ENCODE measurements at regions not wholly inside any gene's neighbourhood (a gene's known extent, or its start where the extent isn't known, plus 50 kb on each side); places are given as distances from the start of the nearest gene placed in this dataset.

GRCh38 chr17:69900101-69900500 lies 174.9 kb upstream of the KCNJ16 start:
- WGBS, 3 donors, result 91 to 96% (median 93%) methylated on average over 3 of the region's 3 CpGs
- TF ChIP-seq EP300 (IDR thresholded peaks at IDR 0.05) (no peak), POLR2A (IDR thresholded peaks at IDR 0.05) (no peak), CTCF (IDR thresholded peaks at IDR 0.05) (no peak)
- H3K27me3 ChIP-seq, result no peaks in the 10 kb centered on the region
- H3K4me3 ChIP-seq, result no peak overlapping the region
- H3K9me3 ChIP-seq, result no peaks in the 10 kb centered on the region
- DNase-seq, result no peak
- intact Hi-C loops (cut with DNase I), result no loop called here
- peaks cover 3% of the 10 kb centered on the region for H3K4me1 ChIP-seq (ENCODE audit: insufficient read depth)
- no peak overlapping the region for H3K27ac ChIP-seq
- no peaks in the 10 kb centered on the region for H3K36me3 ChIP-seq

GRCh38 chr17:69900829-69901228 lies 174.2 kb upstream of the KCNJ16 start:
- intact Hi-C loops (cut with DNase I), result no loop called here
- H3K4me1 ChIP-seq (ENCODE audit: insufficient read depth), result peaks cover under 1% of the 10 kb centered on the region
- no peak overlapping the region for H3K4me3 ChIP-seq
- H3K27ac ChIP-seq, result no peak overlapping the region
- H3K36me3 ChIP-seq, result no peaks in the 10 kb centered on the region
- H3K27me3 ChIP-seq, result no peaks in the 10 kb centered on the region
- H3K9me3 ChIP-seq, result no peaks in the 10 kb centered on the region
- 60 to 79% (median 74%) methylated on average over 8 of the region's 8 CpGs for WGBS, 3 donors
- TF ChIP-seq EP300 (IDR thresholded peaks at IDR 0.05) (no peak), POLR2A (IDR thresholded peaks at IDR 0.05) (no peak), CTCF (IDR thresholded peaks at IDR 0.05) (no peak)
- DNase-seq, result no peak

GRCh38 chr17:69906306-69906705 lies 168.7 kb upstream of the KCNJ16 start:
- no peak overlapping the region for H3K4me3 ChIP-seq
- H3K9me3 ChIP-seq, result no peaks in the 10 kb centered on the region
- H3K27me3 ChIP-seq, result no peaks in the 10 kb centered on the region
- peaks cover 3% of the 10 kb centered on the region for H3K4me1 ChIP-seq (ENCODE audit: insufficient read depth)
- no peak for DNase-seq
- no peak for TF ChIP-seq POLR2A (IDR thresholded peaks at IDR 0.05)
- no peak for TF ChIP-seq EP300 (IDR thresholded peaks at IDR 0.05)
- no peak for TF ChIP-seq CTCF (IDR thresholded peaks at IDR 0.05)
- H3K36me3 ChIP-seq, result no peaks in the 10 kb centered on the region
- intact Hi-C loops (cut with DNase I), result no loop called here
- 94 to 97% (median 96%) methylated on average over 4 of the region's 4 CpGs for WGBS, 3 donors
- no peak overlapping the region for H3K27ac ChIP-seq

- DNase-seq, result peak in 2 of 5 donors; percentile 30 to 46
- Histone ChIP-seq H3K9me3 (no peaks in the 10 kb centered on the region), H3K27me3 (no peaks in the 10 kb centered on the region), H3K4me3 (no peak overlapping the region), H3K4me1 (ENCODE audit: insufficient read depth) (peaks cover 3% of the 10 kb centered on the region), H3K36me3 (no peaks in the 10 kb centered on the region), H3K27ac (peak overlapping the region in 1 of 2 donors; percentile 46)
- TF ChIP-seq POLR2A (IDR thresholded peaks at IDR 0.05), result no peak
- no peak for TF ChIP-seq EP300 (IDR thresholded peaks at IDR 0.05)
- no peak for TF ChIP-seq CTCF (IDR thresholded peaks at IDR 0.05)
- WGBS, 3 donors, result 31 to 73% (median 50%) methylated on average over 11 of the region's 11 CpGs
- intact Hi-C loops (cut with DNase I), result no loop called here
Measured at GRCh38 chr17:69907132-69907847, 167.7 kb upstream of the KCNJ16 start.

Measured in ovary (tissue), 7 donors.